ENCODE measurements at regions not wholly inside any gene's neighbourhood (a gene's known extent, or its start where the extent isn't known, plus 50 kb on each side); places are given as distances from the start of the nearest gene placed in this dataset.

DNA sequence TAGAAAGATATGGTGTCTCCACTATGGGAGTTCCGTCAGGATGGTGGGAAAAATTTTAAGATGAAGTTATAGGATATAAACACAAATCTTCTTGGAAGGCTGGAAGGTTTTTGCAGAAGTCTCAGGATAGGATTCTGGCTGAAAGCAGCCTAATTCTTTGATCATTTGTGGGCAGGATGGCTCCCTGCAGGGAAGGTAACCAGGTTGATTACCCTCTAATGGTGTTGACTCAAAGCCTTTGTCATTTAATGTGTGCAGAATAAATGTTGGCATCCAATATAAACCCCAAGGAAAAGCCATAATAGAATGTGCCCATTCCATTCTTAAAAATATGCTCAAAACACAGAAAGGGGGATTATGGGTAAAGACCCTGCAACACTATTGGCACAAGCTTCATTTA is 204.3 kb downstream of the EPM2A start:
- TF ChIP-seq EP300 (IDR thresholded peaks at IDR 0.05; ENCODE audit: borderline replicate concordance) = no peak
- no peak for TF ChIP-seq RAD21 (IDR thresholded peaks at IDR 0.05; ENCODE audit: low read depth)
- TF ChIP-seq TAF1 (IDR thresholded peaks at IDR 0.05; ENCODE audit: low read depth) = no peak
- TF ChIP-seq, protein P1, sequence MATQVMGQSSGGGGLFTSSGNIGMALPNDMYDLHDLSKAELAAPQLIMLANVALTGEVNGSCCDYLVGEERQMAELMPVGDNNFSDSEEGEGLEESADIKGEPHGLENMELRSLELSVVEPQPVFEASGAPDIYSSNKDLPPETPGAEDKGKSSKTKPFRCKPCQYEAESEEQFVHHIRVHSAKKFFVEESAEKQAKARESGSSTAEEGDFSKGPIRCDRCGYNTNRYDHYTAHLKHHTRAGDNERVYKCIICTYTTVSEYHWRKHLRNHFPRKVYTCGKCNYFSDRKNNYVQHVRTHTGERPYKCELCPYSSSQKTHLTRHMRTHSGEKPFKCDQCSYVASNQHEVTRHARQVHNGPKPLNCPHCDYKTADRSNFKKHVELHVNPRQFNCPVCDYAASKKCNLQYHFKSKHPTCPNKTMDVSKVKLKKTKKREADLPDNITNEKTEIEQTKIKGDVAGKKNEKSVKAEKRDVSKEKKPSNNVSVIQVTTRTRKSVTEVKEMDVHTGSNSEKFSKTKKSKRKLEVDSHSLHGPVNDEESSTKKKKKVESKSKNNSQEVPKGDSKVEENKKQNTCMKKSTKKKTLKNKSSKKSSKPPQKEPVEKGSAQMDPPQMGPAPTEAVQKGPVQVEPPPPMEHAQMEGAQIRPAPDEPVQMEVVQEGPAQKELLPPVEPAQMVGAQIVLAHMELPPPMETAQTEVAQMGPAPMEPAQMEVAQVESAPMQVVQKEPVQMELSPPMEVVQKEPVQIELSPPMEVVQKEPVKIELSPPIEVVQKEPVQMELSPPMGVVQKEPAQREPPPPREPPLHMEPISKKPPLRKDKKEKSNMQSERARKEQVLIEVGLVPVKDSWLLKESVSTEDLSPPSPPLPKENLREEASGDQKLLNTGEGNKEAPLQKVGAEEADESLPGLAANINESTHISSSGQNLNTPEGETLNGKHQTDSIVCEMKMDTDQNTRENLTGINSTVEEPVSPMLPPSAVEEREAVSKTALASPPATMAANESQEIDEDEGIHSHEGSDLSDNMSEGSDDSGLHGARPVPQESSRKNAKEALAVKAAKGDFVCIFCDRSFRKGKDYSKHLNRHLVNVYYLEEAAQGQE (IDR thresholded peaks at IDR 0.05; ENCODE audit: low read depth) = no peak
